Heart right ventricle (tissue), 16 donors: ENCODE measurements at regions not wholly inside any gene's neighbourhood (a gene's known extent, or its start where the extent isn't known, plus 50 kb on each side); places are given as distances from the start of the nearest gene placed in this dataset.
"Not testable (repeated sequence)": the region's sequence is repeated elsewhere in the genome, so short reads cannot be mapped to it uniquely, and the experiment has no call there.

ENCODE experiments used
- ATAC-seq, 8 donors: fragments of 200-7000 bp; cut with Tn5 transposase; one replicate each; pipeline ENCODE4 v1.9.1; 2020; ENCODE audit warnings: mild to moderate bottlenecking in 8 of 8, moderate library complexity in 8 of 8, moderate number of reproducible peaks in 1 of 8
- DNase-seq, 2 donors: peaks; one replicate each; pipeline ENCODE4 v3.0.0-alpha.2; 2020
- H3K27ac ChIP-seq, 10 donors: fragments of 200-600 bp; sonication (generic) in 2 of 10; one replicate each; pipeline versions ENCODE4 v1.5.0 to v1.8.0; 2020 to 2022; ENCODE audit warnings: mild to moderate bottlenecking in 3 of 10
- H3K27me3 ChIP-seq, 7 donors: fragments of 200-600 bp; one replicate each; pipeline ENCODE4 v1.8.0; 2021 to 2022; ENCODE audit warnings: mild to moderate bottlenecking in 2 of 7
- H3K36me3 ChIP-seq, 9 donors: fragments of 200-600 bp; sonication (generic) in 1 of 9; one replicate each; pipeline versions ENCODE4 v1.5.0 to v1.8.0; 2020 to 2022; ENCODE audit warnings: mild to moderate bottlenecking in 2 of 9
- H3K4me1 ChIP-seq, 9 donors: fragments of 200-600 bp; sonication (generic) in 1 of 9; one replicate each; pipeline versions ENCODE4 v1.5.0 to v1.8.0; 2020 to 2022; ENCODE audit warnings: mild to moderate bottlenecking in 4 of 9
- H3K4me3 ChIP-seq, 10 donors: fragments of 200-600 bp; sonication (generic) in 2 of 10; one replicate each; pipeline versions ENCODE4 v1.5.0 to v1.8.0; 2020 to 2022; ENCODE audit warnings: mild to moderate bottlenecking in 7 of 10, moderate library complexity in 2 of 10
- H3K9me3 ChIP-seq, 11 donors: fragments of 200-600 bp in 10 of 11; sonication (generic) in 2 of 11; one replicate each; pipeline versions ENCODE4 v1.5.0 to v1.8.0; 2013 to 2022; ENCODE audit warnings: mild to moderate bottlenecking in 2 of 11, control low read depth in 1 of 11, moderate library complexity in 1 of 11
- CTCF ChIP-seq, 9 donors: fragments of 200-600 bp; sonication (generic) in 2 of 9; IDR thresholded peaks; one replicate each; pipeline versions ENCODE4 v1.5.0 to v1.8.0; 2021 to 2022; ENCODE audit warnings: antibody characterized with exemption in 9 of 9, mild to moderate bottlenecking in 5 of 9, moderate library complexity in 1 of 9
- WGBS, 2 donors: extraction: QIAGEN DNeasy Blood & Tissue Kit; methylation state at CpG; one replicate each; pipeline ENCODE4 v1.1.7; 2013; ENCODE audit warnings: inconsistent platforms in 1 of 2; 5-methylcytosine and 5-hydroxymethylcytosine counted together
- intact Hi-C, 10 donors: fragments of 100-400 bp; cut with DNase I; formaldehyde crosslinking; loops; one replicate each; pipeline versions ENCODE4 v1.11.1 to v1.14.2; 2022
- donor health status: Arrhythmogenic right ventricular cardiomyopathy.
- donor health status: ischemic (EF 13 %, LVEDD 7.1; RV severe dilation, severe dysfunction).
- donor health status: healthy with polysubstance abuse.
- donor health status: DM: no; HTN: yes; CAD: no.
- donor health status: DM: no; HTN: no; CAD: no.
- donor health status: ischemic (EF 25% LVEDD 6.9; RV normal size, moderate dysfunction).
- donor health status: ischemic (EF 25% LVEDD 5.7; RV mildly dilated, moderate dysfunction).
- donor health status: healthy.
- donor health status: DM: yes; HTN: yes; CAD: no.
- donor health status: Ischemic cardiomyopathy.
- donor health status: ischemic (EF 35%, LVEDD 5.7; RV mildly dilated, moderate dysfunction).
- donor health status: nonischemic (EF 11% LVEDD 7.7; RV severe dilation, severe dysfunction).
- donor health status: DM: yes; HTN: yes; CAD: no.
- donor health status: PGD.
- donor health status: ischemic (EF 29% LVEDD 5.4; RV normal size, mild dysfunction).
- donor health status: nonischemic (EF 23%, LVEDD 6.1; RV moderate dilation, normal function).

DNA sequence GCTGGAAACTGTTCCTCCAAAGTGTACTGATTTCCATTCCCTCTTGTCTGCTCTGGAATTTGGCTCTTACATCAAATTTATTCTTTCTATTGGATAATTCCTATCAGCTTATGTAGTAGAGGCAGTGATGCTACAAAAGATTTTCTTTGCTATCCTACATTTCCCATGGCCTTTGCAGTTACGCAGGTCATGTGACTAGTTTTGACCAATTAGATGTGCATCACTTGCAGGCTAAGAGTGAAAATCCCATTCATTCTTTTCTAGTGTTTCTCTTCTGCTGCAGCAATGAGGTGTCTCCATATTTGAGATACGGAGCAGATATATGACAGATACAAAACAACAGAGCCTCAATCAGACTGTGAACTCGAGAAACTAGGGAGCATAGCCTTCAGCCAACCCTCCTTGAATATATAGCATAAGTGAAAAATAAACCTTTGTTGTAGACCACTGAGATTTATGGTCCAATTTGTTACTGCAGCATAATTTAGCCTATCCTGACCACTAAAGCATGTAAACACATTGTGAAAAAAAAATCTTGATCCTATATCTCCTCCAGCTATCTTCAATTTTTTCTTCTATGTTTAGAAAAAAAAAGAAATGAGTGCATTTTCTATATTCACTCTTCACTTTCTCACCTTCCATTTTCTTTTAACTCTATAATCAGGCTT, 102.0 kb downstream of the HNMT start:
- TF ChIP-seq CTCF (IDR thresholded peaks at IDR 0.05): no peak
- H3K9me3 ChIP-seq: peaks cover 0 to 5% (median 0%) of the 10 kb centered on the region in 11 donors
- no peak for ATAC-seq

GRCh38 chr2:138066841-138067240, 102.6 kb downstream of the HNMT start:
- TF ChIP-seq CTCF (IDR thresholded peaks at IDR 0.05): no peak
- Histone ChIP-seq H3K36me3 (no peaks in the 10 kb centered on the region), H3K4me1 (no peaks in the 10 kb centered on the region), H3K27ac (no peak overlapping the region), H3K27me3 (no peaks in the 10 kb centered on the region), H3K4me3 (no peak overlapping the region), H3K9me3 (peaks cover 0 to 5% (median 0%) of the 10 kb centered on the region in 11 donors)
- DNase-seq (no peak), ATAC-seq (no peak)
- WGBS, 2 donors: 86 to 98% methylated on average over 1 of the region's 1 CpG
- intact Hi-C loops: no loop called here

More for the DNA sequence above, 102.0 kb downstream of the HNMT start:
- WGBS, 2 donors: 91% methylated on average over 3 of the region's 3 CpGs
- Histone ChIP-seq H3K27ac (no peak overlapping the region), H3K4me1 (no peaks in the 10 kb centered on the region), H3K36me3 (no peaks in the 10 kb centered on the region), H3K27me3 (no peaks in the 10 kb centered on the region), H3K4me3 (no peak overlapping the region)
- intact Hi-C loops: no loop called here
- DNase-seq: no peak

- ATAC-seq, H3K27ac ChIP-seq, H3K4me3 ChIP-seq, H3K9me3 ChIP-seq, H3K36me3 ChIP-seq, DNase-seq, H3K27me3 ChIP-seq, intact Hi-C loops, H3K4me1 ChIP-seq: not testable (repeated sequence)
- WGBS, 2 donors: 80 to 83% methylated on average over 2 of the region's 2 CpGs
These were observed 104.4 kb downstream of the HNMT start for GRCh38 chr2:138068669-138069068.

- not testable (repeated sequence) for H3K27me3 ChIP-seq, H3K36me3 ChIP-seq, H3K27ac ChIP-seq, ATAC-seq, H3K4me1 ChIP-seq, H3K4me3 ChIP-seq, H3K9me3 ChIP-seq, DNase-seq
- WGBS, 2 donors: 85 to 86% methylated on average over 7 of the region's 7 CpGs
- intact Hi-C loops: loop anchor here in 1 of 10 donors (10.0 kb wide), 1 partner anchor 106 kb away; the partner anchor contains the start of gene HNMT
These were observed 106.9 kb downstream of the HNMT start for GRCh38 chr2:138071042-138071719.

GRCh38 chr2:138071720-138072719, 107.7 kb downstream of the HNMT start:
- Histone ChIP-seq H3K27me3 (no peaks in the 10 kb centered on the region), H3K36me3 (no peaks in the 10 kb centered on the region), H3K4me3 (no peak overlapping the region), H3K27ac (no peak overlapping the region), H3K9me3 (no peaks in the 10 kb centered on the region), H3K4me1 (no peaks in the 10 kb centered on the region)
- 68 to 70% methylated on average over 7 of the region's 7 CpGs for WGBS, 2 donors
- peak in 1 of 8 donors; percentile 17 for ATAC-seq
- no peak for TF ChIP-seq CTCF (IDR thresholded peaks at IDR 0.05)
- intact Hi-C loops: loop anchor here in 1 of 10 donors (10.0 kb wide), 1 partner anchor 107 kb away; the partner anchor contains the start of gene HNMT
- no peak for DNase-seq
